Spleen (tissue), 11 donors: ENCODE measurements at regions not wholly inside any gene's neighbourhood (a gene's known extent, or its start where the extent isn't known, plus 50 kb on each side); places are given as distances from the start of the nearest gene placed in this dataset.

Experiments
- DNase-seq: peaks from one replicate; pipeline ENCODE4 v3.0.0-alpha.2; 2020
- H3K27ac ChIP-seq, 8 donors: fragments of 200-600 bp; sonication (generic) in 7 of 8; 1 replicate in 4 of 8; 2 replicates in 4 of 8; pipeline versions ENCODE4 v1.5.0 to v1.8.0; 2016 to 2021; ENCODE audit warnings: inconsistent platforms in 4 of 8, mild to moderate bottlenecking in 4 of 8, moderate library complexity in 1 of 8
- H3K27me3 ChIP-seq, 7 donors: fragments of 200-600 bp; sonication (generic) in 6 of 7; replicated peaks in 1 of 7; 1 replicate in 4 of 7; 2 replicates in 3 of 7; pipeline versions ENCODE4 v1.5.0 to v1.8.0; 2016 to 2021; ENCODE audit warnings: inconsistent platforms in 3 of 7, mild to moderate bottlenecking in 1 of 7
- H3K36me3 ChIP-seq, 6 donors: fragments of 200-600 bp; sonication (generic) in 5 of 6; 1 replicate in 4 of 6; 2 replicates in 2 of 6; pipeline versions ENCODE4 v1.5.0 to v1.8.0; 2016 to 2021; ENCODE audit warnings: inconsistent platforms in 2 of 6
- H3K4me1 ChIP-seq, 6 donors: fragments of 200-600 bp; sonication (generic) in 5 of 6; 1 replicate in 3 of 6; 2 replicates in 3 of 6; pipeline versions ENCODE4 v1.5.0 to v1.8.0; 2016 to 2021; ENCODE audit warnings: inconsistent platforms in 3 of 6
- H3K4me3 ChIP-seq, 8 donors: fragments of 200-600 bp; sonication (generic) in 7 of 8; 1 replicate in 4 of 8; 2 replicates in 4 of 8; pipeline versions ENCODE4 v1.5.0 to v1.8.0; 2016 to 2021; ENCODE audit warnings: inconsistent platforms in 4 of 8, mild to moderate bottlenecking in 4 of 8, moderate library complexity in 2 of 8
- H3K9me3 ChIP-seq, 8 donors: fragments of 200-600 bp; sonication (generic) in 7 of 8; 1 replicate in 4 of 8; 2 replicates in 4 of 8; pipeline versions ENCODE4 v1.5.0 to v1.8.0; 2016 to 2021; ENCODE audit warnings: inconsistent platforms in 4 of 8
- POLR2A ChIP-seq, 3 donors: fragments of 450-650 bp; IDR thresholded peaks; one replicate each; pipeline ENCODE4 v1.5.1; 2017; ENCODE audit warnings: antibody characterized with exemption in 3 of 3, mild to moderate bottlenecking in 1 of 3
- POLR2AphosphoS5 ChIP-seq, 3 donors: sonication (generic); formaldehyde crosslinking; IDR thresholded peaks; one replicate each; pipeline ENCODE4 v1.5.1; 2017; ENCODE audit warnings: antibody characterized with exemption in 3 of 3
- WGBS, 5 donors: extraction: QIAGEN DNeasy Blood & Tissue Kit in 3 of 5; methylation state at CpG; one replicate each; pipeline versions ENCODE4 v1.1.5 to v1.1.7; 2013 to 2018; 5-methylcytosine and 5-hydroxymethylcytosine counted together
- intact Hi-C: fragments of 100-400 bp; cut with DNase I; formaldehyde crosslinking; loops from one replicate; pipeline ENCODE4 v1.15.0; 2023; ENCODE audit warnings: low total_unique reads
- TF ChIP-seq, protein P1 (sequence below), 11 experiments: fragments of 200-600 bp in 7 of 11; fragments of 450-650 bp in 4 of 11; sonication (generic) in 4 of 11; IDR thresholded peaks in 8 of 11; conservative IDR thresholded peaks in 3 of 11; 1 replicate in 7 of 11; 2 replicates in 4 of 11; pipeline versions ENCODE4 v1.4.0 to v1.8.0; 2016 to 2021; ENCODE audit warnings: antibody characterized with exemption in 11 of 11, inconsistent platforms in 4 of 11, mild to moderate bottlenecking in 1 of 11
- donor health status: healthy with polysubstance abuse.
- donor health status: DM: no; HTN: no; CAD: no; lungs with moderate emphysema.
- donor health status: DM: no; HTN: no; CAD: no.
- donor health status: Bipolar disorder and iron deficiency.
- donor health status: healthy.
- donor health status: DM: no; HTN: no; CAD: no.
- donor health status: DM: yes; HTN: yes; CAD: no.

GRCh38 chr5:124822647-124823046 is 76.2 kb upstream of the ZNF608 start:
- H3K27me3 ChIP-seq: no peaks in the 10 kb centered on the region
- 92 to 100% (median 98%) methylated on average over 2 of the region's 2 CpGs for WGBS, 5 donors
- H3K4me1 ChIP-seq: peaks cover 0 to 17% (median 0%) of the 10 kb centered on the region in 6 donors
- H3K4me3 ChIP-seq: no peak overlapping the region
- H3K9me3 ChIP-seq: peaks cover 0 to 8% (median 0%) of the 10 kb centered on the region in 8 donors
- intact Hi-C loops: no loop called here
- no peaks in the 10 kb centered on the region for H3K36me3 ChIP-seq
- no peak for DNase-seq
- TF ChIP-seq, protein P1, sequence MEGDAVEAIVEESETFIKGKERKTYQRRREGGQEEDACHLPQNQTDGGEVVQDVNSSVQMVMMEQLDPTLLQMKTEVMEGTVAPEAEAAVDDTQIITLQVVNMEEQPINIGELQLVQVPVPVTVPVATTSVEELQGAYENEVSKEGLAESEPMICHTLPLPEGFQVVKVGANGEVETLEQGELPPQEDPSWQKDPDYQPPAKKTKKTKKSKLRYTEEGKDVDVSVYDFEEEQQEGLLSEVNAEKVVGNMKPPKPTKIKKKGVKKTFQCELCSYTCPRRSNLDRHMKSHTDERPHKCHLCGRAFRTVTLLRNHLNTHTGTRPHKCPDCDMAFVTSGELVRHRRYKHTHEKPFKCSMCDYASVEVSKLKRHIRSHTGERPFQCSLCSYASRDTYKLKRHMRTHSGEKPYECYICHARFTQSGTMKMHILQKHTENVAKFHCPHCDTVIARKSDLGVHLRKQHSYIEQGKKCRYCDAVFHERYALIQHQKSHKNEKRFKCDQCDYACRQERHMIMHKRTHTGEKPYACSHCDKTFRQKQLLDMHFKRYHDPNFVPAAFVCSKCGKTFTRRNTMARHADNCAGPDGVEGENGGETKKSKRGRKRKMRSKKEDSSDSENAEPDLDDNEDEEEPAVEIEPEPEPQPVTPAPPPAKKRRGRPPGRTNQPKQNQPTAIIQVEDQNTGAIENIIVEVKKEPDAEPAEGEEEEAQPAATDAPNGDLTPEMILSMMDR (IDR thresholded peaks at IDR 0.05 in 8 of 11, conservative IDR thresholded peaks at IDR 0.05 in 3 of 11): no peak
- no peak for TF ChIP-seq POLR2A (IDR thresholded peaks at IDR 0.05)
- no peak overlapping the region for H3K27ac ChIP-seq

- peak overlapping the region in 1 of 8 donors; percentile 80 for H3K27ac ChIP-seq
- DNase-seq: no peak
- H3K9me3 ChIP-seq: peaks cover 0 to 8% (median 0%) of the 10 kb centered on the region in 8 donors
- TF ChIP-seq, protein P1 (IDR thresholded peaks at IDR 0.05 in 8 of 11, conservative IDR thresholded peaks at IDR 0.05 in 3 of 11): no peak
- TF ChIP-seq POLR2A (IDR thresholded peaks at IDR 0.05) (no peak), POLR2AphosphoS5 (IDR thresholded peaks at IDR 0.05) (no peak)
- H3K36me3 ChIP-seq: no peaks in the 10 kb centered on the region
- 63 to 81% (median 65%) methylated on average over 3 of the region's 3 CpGs for WGBS, 5 donors
- H3K4me1 ChIP-seq: peaks cover 0 to 17% (median 0%) of the 10 kb centered on the region in 6 donors
- no peak overlapping the region for H3K4me3 ChIP-seq
- intact Hi-C loops: no loop called here
- H3K27me3 ChIP-seq: no peaks in the 10 kb centered on the region
Observed at GRCh38 chr5:124823380-124823779, 76.9 kb upstream of the ZNF608 start.

- intact Hi-C loops: no loop called here
- H3K4me1 ChIP-seq: peaks cover 0 to 17% (median 0%) of the 10 kb centered on the region in 6 donors
- no peak for DNase-seq
- H3K9me3 ChIP-seq: peaks cover 0 to 7% (median 0%) of the 10 kb centered on the region in 8 donors
- H3K36me3 ChIP-seq: no peaks in the 10 kb centered on the region
- TF ChIP-seq POLR2AphosphoS5 (IDR thresholded peaks at IDR 0.05): no peak
- no peak for TF ChIP-seq POLR2A (IDR thresholded peaks at IDR 0.05)
- TF ChIP-seq, protein P1 (IDR thresholded peaks at IDR 0.05 in 8 of 11, conservative IDR thresholded peaks at IDR 0.05 in 3 of 11): no peak
- WGBS, 5 donors: 61 to 83% (median 68%) methylated on average over 4 of the region's 4 CpGs
- peak overlapping the region in 4 of 8 donors; percentile 6 to 80 (median 35) for H3K27ac ChIP-seq
- no peaks in the 10 kb centered on the region for H3K27me3 ChIP-seq
- no peak overlapping the region for H3K4me3 ChIP-seq
Observed at GRCh38 chr5:124824637-124825158, 78.3 kb upstream of the ZNF608 start.

- H3K9me3 ChIP-seq: peaks cover 0 to under 1% (median 0%) of the 10 kb centered on the region in 8 donors
- 66 to 78% (median 76%) methylated on average over 5 of the region's 5 CpGs for WGBS, 5 donors
Observed at GRCh38 chr5:124825250-124825982, 79.0 kb upstream of the ZNF608 start.

More at GRCh38 chr5:124825250-124825982, 79.0 kb upstream of the ZNF608 start:
- DNase-seq: peak; percentile 88
- Histone ChIP-seq H3K27me3 (no peaks in the 10 kb centered on the region), H3K4me1 (peaks cover 0 to 17% (median 0%) of the 10 kb centered on the region in 6 donors), H3K4me3 (no peak overlapping the region), H3K27ac (peak overlapping the region in 4 of 8 donors; percentile 6 to 80 (median 35)), H3K36me3 (no peaks in the 10 kb centered on the region)
- intact Hi-C loops: no loop called here
- TF ChIP-seq, protein P1 (IDR thresholded peaks at IDR 0.05 in 8 of 11, conservative IDR thresholded peaks at IDR 0.05 in 3 of 11): no peak
- TF ChIP-seq POLR2AphosphoS5 (IDR thresholded peaks at IDR 0.05) (no peak), POLR2A (IDR thresholded peaks at IDR 0.05) (no peak)
